ENCODE measurements at regions not wholly inside any gene's neighbourhood (a gene's known extent, or its start where the extent isn't known, plus 50 kb on each side); places are given as distances from the start of the nearest gene placed in this dataset.
"Not testable (repeated sequence)": the region's sequence is repeated elsewhere in the genome, so short reads cannot be mapped to it uniquely, and the experiment has no call there.

- no peak for DNase-seq (ENCODE audit: low spot score)
Observed at GRCh38 chr2:125710561-125710960, 945.4 kb upstream of the GYPC start.

GRCh38 chr2:125711075-125711474, 944.9 kb upstream of the GYPC start:
- no peak for DNase-seq (ENCODE audit: low spot score)

- no peak for DNase-seq (ENCODE audit: low spot score)
Observed at GRCh38 chr2:125713533-125713932, 942.4 kb upstream of the GYPC start.

- no peak for DNase-seq (ENCODE audit: low spot score)
Observed at GRCh38 chr2:125721072-125721721, 934.8 kb upstream of the GYPC start.

DNA sequence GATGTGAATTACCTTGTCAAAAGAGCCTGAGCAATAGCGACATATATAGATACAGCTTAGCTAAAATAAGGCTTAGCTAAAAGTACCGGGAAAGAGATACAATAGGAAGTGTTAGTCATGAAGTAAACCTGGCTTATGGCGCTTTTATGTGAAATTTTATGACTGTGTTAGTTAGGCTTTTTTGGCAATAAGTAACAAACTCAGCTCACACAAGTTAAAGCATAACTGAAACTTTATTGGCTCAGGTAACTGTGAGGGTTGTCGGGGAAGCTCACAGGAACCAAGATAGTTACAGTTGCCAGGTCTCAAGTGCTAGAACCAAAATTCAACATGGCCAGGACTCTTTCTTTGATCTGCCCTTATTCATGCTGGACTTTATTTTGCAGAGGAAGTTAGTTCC, 925.0 kb upstream of the GYPC start:
- DNase-seq (ENCODE audit: low spot score) = no peak

GRCh38 chr2:125736306-125736705, 919.7 kb upstream of the GYPC start:
- DNase-seq (ENCODE audit: low spot score) = no peak

- DNase-seq (ENCODE audit: low spot score) = no peak
Observed at GRCh38 chr2:125745514-125745913, 910.4 kb upstream of the GYPC start.

- DNase-seq (ENCODE audit: low spot score) = no peak
Observed at GRCh38 chr2:125746321-125747164, 909.4 kb upstream of the GYPC start.

DNA sequence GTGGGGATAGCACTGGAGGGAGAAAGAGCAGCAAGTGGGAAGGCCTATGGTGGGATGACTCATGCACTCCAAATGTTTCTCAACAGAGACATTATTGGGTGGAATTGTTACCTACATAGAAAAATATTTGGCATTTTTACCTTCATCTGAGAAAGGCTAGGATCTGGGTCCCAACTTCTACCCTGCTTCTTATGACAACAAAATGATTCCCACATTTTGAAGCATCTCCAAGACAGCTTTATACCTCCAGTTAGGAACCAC, 908.9 kb upstream of the GYPC start:
- no peak for DNase-seq (ENCODE audit: low spot score)

DNA sequence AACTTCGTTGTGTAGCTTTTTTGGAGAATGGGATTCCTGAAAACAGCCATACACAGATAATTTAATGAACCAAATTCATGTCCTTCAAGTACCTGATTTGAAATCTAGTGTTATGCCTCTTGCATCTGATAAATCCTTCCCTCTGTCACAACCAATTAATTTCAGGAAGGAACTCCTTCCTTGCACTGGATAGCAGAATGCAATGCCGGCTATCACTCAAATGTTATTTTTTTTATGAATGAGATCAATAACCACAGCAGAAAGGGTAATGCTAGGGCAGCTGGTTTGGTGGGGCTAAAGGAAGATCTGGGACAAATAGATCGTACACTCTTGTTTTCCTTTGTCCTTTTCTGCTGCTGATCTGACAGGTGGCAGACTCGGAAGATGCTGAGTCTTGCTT, 899.5 kb upstream of the GYPC start:
- DNase-seq (ENCODE audit: low spot score) = no peak

- no peak for DNase-seq (ENCODE audit: low spot score)
Observed at GRCh38 chr2:125796784-125797183, 859.2 kb upstream of the GYPC start.

DNA sequence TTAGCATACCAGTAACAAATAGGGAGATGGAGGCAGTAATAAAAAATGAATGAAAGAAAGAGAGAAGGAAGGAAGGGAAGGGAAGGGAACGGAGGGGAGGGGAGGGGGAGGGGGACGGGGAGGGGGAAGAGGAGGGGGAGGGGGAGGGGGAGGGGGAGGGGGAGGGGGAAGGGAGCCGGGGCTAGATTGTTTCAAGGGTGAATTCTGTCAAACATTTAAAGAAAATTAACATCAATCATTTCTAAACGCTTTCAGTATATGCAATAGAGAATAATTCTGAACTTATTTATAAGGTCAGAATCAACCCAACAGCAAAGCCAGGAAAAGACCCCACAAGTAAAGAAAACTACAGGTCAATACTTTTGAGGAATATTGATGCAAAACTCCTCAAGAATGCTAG, 858.8 kb upstream of the GYPC start:
- DNase-seq (ENCODE audit: low spot score) = no peak

DNA sequence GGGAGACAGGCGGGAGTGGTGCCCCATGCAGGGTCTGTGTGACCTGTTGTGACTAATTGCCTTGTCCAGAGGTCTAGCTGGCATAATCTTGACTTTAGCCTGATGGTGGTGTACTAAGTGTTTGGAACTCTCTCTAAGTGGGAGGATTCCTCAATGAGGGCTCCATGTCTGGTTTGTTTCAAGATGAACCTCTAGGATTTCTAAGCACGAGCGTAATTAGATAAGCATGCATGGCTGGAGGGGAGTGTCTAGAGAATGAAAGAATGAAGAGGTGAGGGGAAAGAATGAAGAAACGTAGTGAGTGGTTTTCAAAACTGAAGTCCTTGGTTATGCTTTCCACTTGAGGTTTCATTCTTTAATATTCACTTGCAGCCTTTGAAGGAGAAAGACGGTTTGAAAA, 833.2 kb upstream of the GYPC start:
- no peak for DNase-seq (ENCODE audit: low spot score)

DNA sequence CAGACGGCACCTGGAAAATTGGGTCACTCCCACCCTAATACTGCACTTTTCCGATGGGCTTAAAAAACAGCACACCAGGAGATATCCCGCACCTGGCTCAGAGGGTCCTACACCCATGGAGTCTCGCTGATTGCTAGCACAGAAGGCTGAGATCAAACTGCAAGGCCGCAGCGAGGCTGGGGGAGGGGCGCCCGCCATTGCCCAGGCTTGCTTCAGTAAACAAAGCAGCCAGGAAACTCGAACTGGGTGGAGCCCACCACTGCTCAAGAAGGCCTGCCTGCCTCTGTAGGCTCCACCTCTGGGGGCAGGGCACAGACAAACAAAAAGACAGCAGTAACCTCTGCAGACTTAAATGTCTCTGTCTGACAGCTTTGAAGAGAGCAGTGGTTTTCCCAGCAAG, 830.2 kb upstream of the GYPC start:
- not testable (repeated sequence) for DNase-seq (ENCODE audit: low spot score)

GRCh38 chr2:125837128-125837527, 818.8 kb upstream of the GYPC start:
- DNase-seq (ENCODE audit: low spot score) = no peak

- DNase-seq (ENCODE audit: low spot score) = no peak
Observed at GRCh38 chr2:125837611-125838010, 818.3 kb upstream of the GYPC start.

- DNase-seq (ENCODE audit: low spot score) = no peak
Observed at GRCh38 chr2:125839945-125840344, 816.0 kb upstream of the GYPC start.

GRCh38 chr2:125842041-125842440, 813.9 kb upstream of the GYPC start:
- DNase-seq (ENCODE audit: low spot score) = no peak

GRCh38 chr2:125850541-125850940, 805.4 kb upstream of the GYPC start:
- no peak for DNase-seq (ENCODE audit: low spot score)

DNA sequence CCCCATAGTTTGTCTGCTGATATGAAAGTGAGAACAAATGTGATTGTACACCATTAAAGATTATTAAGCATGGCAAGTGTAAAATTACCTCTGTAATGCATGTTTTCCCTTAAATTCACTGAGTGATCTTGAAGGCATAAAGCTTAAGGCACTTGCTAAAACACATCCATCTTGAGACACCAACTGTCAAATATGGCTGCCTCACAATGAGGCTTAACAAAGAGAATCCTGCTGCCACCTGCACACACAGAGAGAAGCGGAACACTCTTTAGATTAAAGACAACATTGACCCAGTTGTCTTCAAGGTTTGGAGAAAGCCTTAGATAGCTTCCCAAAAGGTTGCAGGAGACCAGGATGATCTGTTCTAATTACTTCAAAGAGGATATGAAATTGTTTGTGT, 803.6 kb upstream of the GYPC start:
- DNase-seq (ENCODE audit: low spot score) = no peak

- no peak for DNase-seq (ENCODE audit: low spot score)
Observed at GRCh38 chr2:125853626-125854025, 802.3 kb upstream of the GYPC start.

GRCh38 chr2:125855204-125855603, 800.8 kb upstream of the GYPC start:
- DNase-seq (ENCODE audit: low spot score) = no peak

DNA sequence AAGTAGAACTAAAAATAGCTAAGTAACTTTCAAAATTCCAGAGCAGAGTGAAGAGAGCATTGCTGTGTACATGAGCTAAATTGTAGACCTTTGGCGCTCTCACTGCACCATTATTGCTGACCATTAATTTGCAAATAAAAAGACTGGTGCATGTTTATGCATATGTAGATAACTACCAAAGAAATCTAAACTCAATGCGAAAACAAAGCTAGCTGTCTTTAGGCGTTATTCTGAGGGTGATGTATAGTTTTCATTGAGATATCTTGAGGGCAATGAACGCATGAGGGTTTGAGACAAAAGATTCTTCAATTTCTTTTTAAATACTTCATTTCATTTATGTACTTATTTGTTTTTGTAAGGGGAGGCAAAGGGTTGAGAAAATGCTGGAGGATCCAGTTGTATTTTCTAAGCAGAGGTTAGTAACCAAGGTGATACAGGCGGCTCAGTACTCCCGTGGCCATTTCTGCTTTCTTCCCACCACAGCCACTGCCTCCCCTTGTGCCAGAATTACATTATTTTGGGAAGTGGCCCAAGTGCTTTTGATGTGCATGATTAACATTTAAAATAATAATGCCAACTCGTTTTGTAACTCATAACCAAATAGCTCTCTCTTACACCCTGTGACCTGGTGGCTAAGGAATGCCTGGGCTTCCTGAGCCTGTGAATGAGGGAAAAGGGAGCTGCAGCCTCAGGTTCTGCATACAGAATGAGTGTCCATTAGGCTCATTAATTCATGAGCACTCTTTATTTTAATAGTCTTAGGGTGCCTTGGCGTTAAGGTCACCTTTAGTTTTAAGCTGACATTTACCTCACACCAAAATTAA, 797.8 kb upstream of the GYPC start:
- DNase-seq (ENCODE audit: low spot score) = no peak
